Gastroesophageal sphincter (tissue), 3 donors: ENCODE measurements at regions not wholly inside any gene's neighbourhood (a gene's known extent, or its start where the extent isn't known, plus 50 kb on each side); places are given as distances from the start of the nearest gene placed in this dataset.

Experiments
- CTCF ChIP-seq, 4 experiments: fragments of 200-600 bp in 2 of 4; fragments of 450-650 bp in 2 of 4; sonication (generic) in 1 of 4; IDR thresholded peaks; one replicate each; pipeline ENCODE4 v1.5.1; 2017 to 2019; ENCODE audit warnings: antibody characterized with exemption in 4 of 4, mild to moderate bottlenecking in 2 of 4, moderate library complexity in 2 of 4
- EP300 ChIP-seq: sonication (generic); formaldehyde crosslinking; IDR thresholded peaks from one replicate; pipeline ENCODE4 v1.6.1; 2017; ENCODE audit warnings: antibody characterized with exemption, mild to moderate bottlenecking
- POLR2AphosphoS5 ChIP-seq: sonication (generic); formaldehyde crosslinking; IDR thresholded peaks from one replicate; pipeline ENCODE4 v1.6.1; 2017; ENCODE audit warnings: antibody characterized with exemption

GRCh38 chr18:41012194-41012593, 942.8 kb upstream of the PIK3C3 start:
- TF ChIP-seq CTCF (IDR thresholded peaks at IDR 0.05) (no peak), POLR2AphosphoS5 (no peak), EP300 (no peak)
